Kidney (tissue), 13 donors: ENCODE measurements at regions not wholly inside any gene's neighbourhood (a gene's known extent, or its start where the extent isn't known, plus 50 kb on each side); places are given as distances from the start of the nearest gene placed in this dataset.

Source experiments
- DNase-seq, 5 donors: peaks; one replicate each; pipeline ENCODE4 v3.0.0-alpha.2; 2013 to 2020
- FAIRE-seq: peaks from 2 replicates; lab custom pipeline; 2012; peaks lifted over from hg19 to GRCh38; lab: Jason Lieb, UNC
- H3K27ac ChIP-seq, 2 donors: one replicate each; pipeline ENCODE4 v1.7.0; 2013; ENCODE audit warnings: low read depth in 2 of 2, low read length in 2 of 2, inconsistent platforms in 1 of 2
- H3K27me3 ChIP-seq: one replicate; pipeline ENCODE4 v1.7.1; 2013; ENCODE audit warnings: low read length, inconsistent platforms; ENCODE audit not compliant: control insufficient read depth, insufficient read depth
- H3K36me3 ChIP-seq, 3 donors: one replicate each; pipeline versions ENCODE4 v1.7.0 to v1.7.1; 2013; ENCODE audit warnings: low read length in 3 of 3, control low read depth in 1 of 3, inconsistent platforms in 1 of 3; ENCODE audit not compliant: insufficient read depth in 3 of 3, control insufficient read depth in 2 of 3
- H3K4me1 ChIP-seq, 3 donors: one replicate each; pipeline versions ENCODE4 v1.7.0 to v1.7.1; 2013; ENCODE audit warnings: low read length in 3 of 3, inconsistent platforms in 1 of 3, low read depth in 1 of 3; ENCODE audit not compliant: control insufficient read depth in 2 of 3, insufficient read depth in 2 of 3
- H3K4me3 ChIP-seq, 3 donors: one replicate each; pipeline versions ENCODE4 v1.7.0 to v1.8.1; 2013; ENCODE audit warnings: low read length in 3 of 3, control low read depth in 1 of 3, inconsistent platforms in 1 of 3
- H3K9ac ChIP-seq, 3 donors: one replicate each; pipeline versions ENCODE4 v1.7.0 to v1.7.1; 2013; ENCODE audit warnings: low read length in 3 of 3, control low read depth in 1 of 3, inconsistent platforms in 1 of 3
- H3K9me3 ChIP-seq, 3 donors: one replicate each; pipeline versions ENCODE4 v1.7.0 to v1.7.1; 2013; ENCODE audit warnings: low read length in 3 of 3, control low read depth in 1 of 3, inconsistent platforms in 1 of 3; ENCODE audit not compliant: control insufficient read depth in 2 of 3, insufficient read depth in 1 of 3
- CTCF ChIP-seq: IDR thresholded peaks from 3 replicates; pipeline ENCODE4 v1.5.1; 2012; ENCODE audit warnings: mild to moderate bottlenecking, moderate library complexity, borderline replicate concordance; ENCODE audit not compliant: insufficient read depth; ENCODE audit errors: extremely low read depth
- intact Hi-C: fragments of 100-400 bp; cut with DNase I; formaldehyde crosslinking; loops from one replicate; pipeline ENCODE4 v1.11.1; 2022
- donor health status: control.
- donor health status: control.
- donor health status: control.
- donor health status: control.
- donor health status: control.
- donor health status: DM: yes; HTN: yes; CAD: no.
- donor health status: Normal renal cell carcinoma (clear cell type).

GRCh38 chr7:24034251-24034650 is 249.7 kb upstream of the NPY start:
- H3K9me3 ChIP-seq: no peaks in the 10 kb centered on the region
- FAIRE-seq: no peak
- no peak for DNase-seq
- no peaks in the 10 kb centered on the region for H3K27me3 ChIP-seq
- no peak overlapping the region for H3K27ac ChIP-seq
- TF ChIP-seq CTCF: no peak
- H3K4me1 ChIP-seq: no peaks in the 10 kb centered on the region
- no peak overlapping the region for H3K4me3 ChIP-seq
- H3K36me3 ChIP-seq: no peaks in the 10 kb centered on the region
- intact Hi-C loops: no loop called here
- H3K9ac ChIP-seq: no peak overlapping the region

GRCh38 chr7:24035366-24036032 is 248.5 kb upstream of the NPY start:
- Histone ChIP-seq H3K9me3 (no peaks in the 10 kb centered on the region), H3K27ac (no peak overlapping the region), H3K4me1 (no peaks in the 10 kb centered on the region), H3K27me3 (no peaks in the 10 kb centered on the region), H3K9ac (no peak overlapping the region), H3K36me3 (no peaks in the 10 kb centered on the region), H3K4me3 (no peak overlapping the region)
- intact Hi-C loops: no loop called here
- DNase-seq (no peak), FAIRE-seq (no peak)
- no peak for TF ChIP-seq CTCF

- H3K9ac ChIP-seq: no peak overlapping the region
- no peaks in the 10 kb centered on the region for H3K9me3 ChIP-seq
- H3K27me3 ChIP-seq: no peaks in the 10 kb centered on the region
- H3K4me3 ChIP-seq: no peak overlapping the region
- FAIRE-seq (no peak), DNase-seq (no peak)
- TF ChIP-seq CTCF: no peak
- no peaks in the 10 kb centered on the region for H3K36me3 ChIP-seq
- no peaks in the 10 kb centered on the region for H3K4me1 ChIP-seq
- intact Hi-C loops: no loop called here
- H3K27ac ChIP-seq: no peak overlapping the region
These were observed 248.0 kb upstream of the NPY start for GRCh38 chr7:24036033-24036412.

GRCh38 chr7:24038993-24039392 is 245.0 kb upstream of the NPY start:
- Histone ChIP-seq H3K9ac (no peak overlapping the region), H3K36me3 (no peaks in the 10 kb centered on the region), H3K27ac (no peak overlapping the region), H3K4me1 (no peaks in the 10 kb centered on the region), H3K4me3 (no peak overlapping the region), H3K9me3 (no peaks in the 10 kb centered on the region), H3K27me3 (no peaks in the 10 kb centered on the region)
- no peak for DNase-seq
- no peak for FAIRE-seq
- TF ChIP-seq CTCF: no peak
- intact Hi-C loops: no loop called here
